ENCODE measurements at regions not wholly inside any gene's neighbourhood (a gene's known extent, or its start where the extent isn't known, plus 50 kb on each side); places are given as distances from the start of the nearest gene placed in this dataset.
A peak's percentile ranks its signal among the peaks of the same experiment; 100 is the strongest.

DNA sequence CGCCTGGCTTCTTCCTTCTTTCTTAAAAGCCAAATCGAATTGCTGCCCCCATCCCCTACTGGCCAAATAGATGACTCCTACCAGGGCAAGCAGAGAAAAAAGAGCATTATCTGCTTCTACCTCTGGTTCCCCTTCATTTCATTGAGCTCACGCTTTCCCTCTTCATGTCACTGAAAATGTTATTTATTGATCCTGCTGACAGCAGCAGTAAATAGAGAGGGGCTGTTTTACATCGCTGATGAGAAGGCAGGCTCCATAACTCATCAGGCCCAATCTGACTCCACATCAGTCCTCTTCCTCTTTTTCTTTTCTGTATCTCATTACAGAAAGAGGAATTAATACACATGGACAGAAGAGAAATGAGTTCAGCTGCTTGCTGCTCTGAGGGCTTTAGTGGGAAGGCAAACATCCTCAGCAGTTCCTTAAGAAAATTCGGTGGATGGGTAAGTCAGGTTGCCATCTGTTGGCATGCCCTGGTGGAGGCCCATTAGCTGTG, 904.1 kb downstream of the KCNMA1 start:
- DNase-seq, result no peak

DNA sequence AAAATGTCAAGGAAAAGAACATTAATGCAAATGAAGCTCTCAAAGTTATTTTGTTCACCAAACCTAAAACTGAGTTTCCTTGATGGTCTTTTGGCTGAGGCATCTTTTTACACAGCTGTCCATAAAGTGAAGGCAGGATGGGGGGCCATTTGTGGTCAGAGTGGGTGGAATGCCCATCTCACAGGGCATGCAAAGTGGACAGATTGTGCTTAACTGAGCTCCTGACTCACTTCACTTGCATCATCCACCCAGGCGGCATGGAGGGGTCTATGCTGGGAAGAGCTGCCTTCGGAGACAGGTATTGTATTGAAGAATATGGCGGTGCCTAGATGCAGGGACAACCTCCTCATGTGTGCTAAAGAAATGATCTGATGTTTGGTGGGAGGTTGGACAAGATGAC, 905.3 kb downstream of the KCNMA1 start:
- DNase-seq, result no peak

DNA sequence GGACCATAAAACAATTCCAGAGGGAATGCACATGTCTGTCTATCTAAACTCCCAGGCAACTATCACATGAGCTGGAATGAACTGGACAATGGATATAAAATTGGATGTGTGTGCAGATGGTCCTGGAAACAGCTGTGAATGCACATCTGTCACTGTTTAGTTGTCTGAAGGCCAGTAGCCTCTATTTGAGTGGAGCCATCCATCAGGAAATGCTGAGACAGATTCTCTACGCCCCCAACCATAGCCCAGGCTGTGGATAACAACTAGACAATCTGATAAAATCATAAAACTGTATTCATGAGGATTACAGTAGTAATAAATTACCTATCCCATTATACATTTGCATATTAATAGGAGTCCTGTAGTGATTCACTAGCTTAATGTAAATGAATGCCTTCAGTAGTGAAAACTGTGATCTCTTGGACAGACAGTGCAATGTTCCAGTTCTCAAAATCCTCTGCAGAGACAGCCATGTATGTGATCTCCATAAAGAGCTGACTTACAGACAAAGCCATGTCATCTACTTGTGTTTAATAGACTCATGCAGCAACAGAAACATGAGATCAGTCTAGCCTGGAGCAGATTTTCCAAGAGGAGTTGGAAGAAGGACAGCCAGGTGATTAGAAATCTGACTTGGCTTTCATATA, 907.6 kb downstream of the KCNMA1 start:
- no peak for DNase-seq

DNA sequence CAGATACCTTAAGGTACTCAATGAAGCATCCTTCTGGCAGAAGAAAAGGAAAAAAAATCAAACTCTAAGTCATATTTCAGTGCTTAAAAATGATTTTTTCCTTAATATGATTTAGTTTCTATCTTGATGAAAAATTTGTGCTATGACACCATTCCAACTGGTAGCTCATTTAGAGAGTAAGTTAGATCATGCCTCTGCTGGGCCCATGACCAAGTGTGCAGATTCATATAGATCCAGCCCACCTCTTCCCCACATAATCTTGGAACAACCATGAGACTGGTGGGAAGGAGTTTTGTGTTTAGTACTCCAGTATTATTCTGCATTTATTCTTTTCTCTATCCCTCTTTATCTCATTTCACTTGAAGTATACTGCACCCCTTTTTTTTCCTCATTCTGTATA, 908.3 kb downstream of the KCNMA1 start:
- DNase-seq, result no peak

DNA sequence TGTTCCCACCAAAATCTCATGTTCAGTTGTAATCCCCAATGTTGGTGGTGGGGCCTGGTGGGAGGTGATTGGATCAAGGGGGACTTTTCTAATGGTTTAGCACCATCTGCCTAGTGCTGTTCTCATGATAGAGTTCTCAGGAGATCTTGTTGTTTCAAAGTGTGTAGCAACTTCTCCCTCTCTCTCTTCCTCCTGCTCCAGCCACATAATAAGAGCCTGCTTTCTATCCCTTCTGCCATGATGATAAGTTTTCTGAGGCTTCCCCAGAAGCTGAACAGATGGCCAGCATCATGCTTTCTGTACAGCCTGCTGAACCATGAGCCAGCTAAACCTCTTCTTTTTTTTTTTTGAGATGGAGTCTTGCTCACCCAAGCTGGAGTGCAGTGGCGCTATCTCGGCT, 910.6 kb downstream of the KCNMA1 start:
- no peak for DNase-seq

DNA sequence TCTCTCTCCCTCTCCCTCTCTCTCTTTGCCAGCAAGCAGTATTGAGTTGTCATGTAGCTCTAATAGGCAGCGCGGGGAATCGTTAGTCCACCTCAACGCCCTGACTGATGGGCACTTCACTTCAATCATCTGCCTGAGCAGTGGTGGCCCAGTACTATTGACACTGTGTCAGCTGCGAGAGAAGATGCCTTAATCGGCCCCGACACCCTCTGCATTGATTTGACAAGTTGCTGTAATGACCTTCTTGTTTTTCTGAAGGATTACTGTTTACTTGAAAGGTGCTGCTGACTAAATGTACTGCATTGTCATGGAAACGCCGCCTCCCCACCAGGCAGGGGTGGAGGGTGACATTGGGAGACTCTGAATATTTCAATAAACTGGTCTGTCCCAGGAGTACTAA, 913.8 kb downstream of the KCNMA1 start:
- no peak for DNase-seq

DNA sequence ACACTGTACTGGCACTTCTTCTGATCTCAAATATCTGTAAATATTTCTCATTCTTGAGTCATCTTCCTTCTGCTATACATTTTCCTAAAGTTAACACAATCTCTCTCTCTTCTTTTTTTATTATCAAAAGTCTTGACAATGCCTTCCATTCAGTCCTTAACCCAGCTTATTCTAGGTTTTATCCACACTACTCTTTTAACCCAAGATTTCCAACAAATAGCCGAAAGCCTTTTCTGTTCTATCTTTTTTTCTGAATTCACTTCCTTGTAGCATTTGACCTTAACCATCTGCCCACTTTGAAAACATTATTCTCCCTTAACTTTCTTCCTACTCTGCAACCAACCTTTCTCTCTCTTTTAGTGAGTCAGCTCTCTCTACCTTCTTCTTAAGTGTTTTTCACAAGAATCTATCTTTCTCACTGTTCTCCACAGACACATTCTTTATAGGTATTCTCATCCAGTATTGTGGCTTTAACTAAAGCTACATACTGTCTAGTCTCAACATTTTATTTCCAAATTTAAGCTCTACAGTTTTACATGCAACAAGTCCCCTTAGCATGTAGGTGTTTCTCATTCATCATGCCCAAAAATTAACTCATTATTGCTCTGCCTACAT, 915.6 kb downstream of the KCNMA1 start:
- DNase-seq, result no peak

DNA sequence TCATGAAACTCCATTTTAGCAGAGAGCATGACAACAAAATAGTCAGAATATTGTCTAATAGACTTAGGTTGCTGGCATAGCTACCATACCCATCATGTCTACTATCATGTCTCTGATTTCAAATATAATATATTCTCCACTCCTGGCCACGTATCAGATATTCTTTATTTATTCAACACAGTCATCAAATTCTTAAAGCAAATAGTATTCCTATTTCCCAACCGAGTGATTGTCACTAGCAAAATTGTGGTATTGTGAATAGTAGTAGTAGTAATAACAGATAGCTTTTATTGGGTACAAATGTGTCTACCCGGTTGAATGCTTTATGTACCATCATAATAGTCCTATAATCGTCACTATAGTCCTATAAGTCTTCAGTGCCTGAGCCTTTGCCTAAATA, 918.6 kb downstream of the KCNMA1 start:
- DNase-seq, result no peak

DNA sequence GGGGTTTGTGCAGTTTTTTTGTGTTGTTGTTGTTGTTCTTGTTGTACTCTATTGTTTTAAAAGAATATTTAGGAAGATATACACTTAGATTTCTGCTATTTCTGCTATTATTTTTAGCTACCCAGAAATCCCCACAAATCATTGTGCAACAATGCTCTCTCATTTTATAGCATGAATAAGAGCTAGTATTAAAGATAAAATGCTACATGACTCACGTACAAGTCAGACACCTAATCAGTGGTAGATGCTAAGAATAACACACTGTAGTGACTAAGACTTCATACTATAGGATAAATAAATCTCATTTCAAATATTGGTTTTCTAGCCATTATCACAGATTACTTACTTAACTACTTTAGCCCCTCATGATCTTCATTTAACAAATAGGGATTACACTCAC, 920.5 kb downstream of the KCNMA1 start:
- no peak for DNase-seq

DNA sequence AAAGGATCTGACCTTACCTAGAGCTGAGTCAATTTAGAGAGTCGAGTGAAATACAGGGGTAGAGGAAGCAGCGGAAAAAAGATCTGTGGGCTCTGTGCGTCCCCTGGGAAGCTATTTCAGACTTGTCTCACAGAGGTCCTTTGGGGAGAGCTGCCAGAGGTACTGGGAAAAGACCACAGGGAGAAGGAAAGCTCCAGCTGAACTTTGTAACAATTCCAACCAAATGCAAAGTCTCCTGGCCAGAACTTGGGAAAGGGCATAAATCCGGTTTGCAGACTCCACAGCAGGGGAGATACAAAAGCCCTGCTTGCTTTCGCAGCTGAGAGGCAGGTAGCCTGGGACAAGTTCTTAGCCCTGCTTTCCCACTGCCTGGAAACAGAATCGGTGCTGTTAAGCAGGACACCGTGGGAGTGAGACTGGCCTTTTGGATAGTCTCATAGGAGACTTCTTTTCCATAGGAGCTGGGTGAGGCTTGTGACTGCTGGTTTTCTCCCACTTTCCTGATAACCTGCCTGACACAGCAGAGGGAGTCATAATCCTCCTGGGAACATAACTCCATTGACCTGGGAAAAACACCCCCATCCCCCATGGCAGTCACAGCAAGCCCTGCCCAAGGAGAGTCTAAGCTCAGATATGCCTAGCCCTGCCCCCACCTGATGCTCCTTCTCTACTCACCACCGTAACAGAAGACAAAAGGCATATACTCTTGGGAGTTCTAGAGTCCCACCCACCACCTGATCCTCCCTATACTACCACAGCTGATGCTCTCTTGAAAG, 926.2 kb downstream of the KCNMA1 start:
- no peak for DNase-seq

DNA sequence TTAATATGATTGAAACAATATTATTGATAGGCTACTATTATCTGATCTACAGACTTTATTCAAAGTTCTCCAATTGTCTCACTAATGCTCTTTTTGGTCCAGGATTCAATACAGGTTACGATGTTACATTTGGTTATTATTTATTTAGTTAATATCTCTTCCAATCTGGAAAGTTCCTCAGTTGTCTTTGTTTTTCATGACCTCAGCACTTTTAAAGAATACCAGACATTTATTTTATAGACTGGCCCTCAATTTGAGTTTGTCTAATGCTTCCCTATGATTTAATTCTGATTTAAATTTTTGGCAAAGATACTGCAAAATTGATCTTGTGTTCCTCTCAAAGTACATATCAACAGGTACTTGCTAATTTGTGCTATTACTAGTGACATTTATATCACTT, 937.4 kb downstream of the KCNMA1 start:
- no peak for DNase-seq

DNA sequence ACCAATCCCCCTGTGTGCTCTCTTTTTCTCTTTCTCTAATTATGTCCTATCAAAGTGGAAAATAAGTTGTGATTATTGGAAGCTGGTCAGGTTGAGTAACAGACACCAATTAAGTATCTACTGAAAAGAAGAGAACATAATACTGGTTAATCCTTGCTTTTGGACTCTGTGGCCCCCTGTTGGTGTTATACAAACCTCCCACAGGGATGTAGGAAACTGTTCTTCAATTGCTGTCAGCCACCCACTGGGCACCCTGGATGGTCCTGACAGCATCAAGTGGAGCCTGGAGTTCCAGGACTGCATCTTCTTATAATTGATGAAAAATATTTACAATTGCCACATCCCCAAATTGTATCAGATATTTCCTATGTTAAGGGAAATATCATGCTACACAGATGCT, 939.7 kb downstream of the KCNMA1 start:
- DNase-seq, result peak; percentile 1

DNA sequence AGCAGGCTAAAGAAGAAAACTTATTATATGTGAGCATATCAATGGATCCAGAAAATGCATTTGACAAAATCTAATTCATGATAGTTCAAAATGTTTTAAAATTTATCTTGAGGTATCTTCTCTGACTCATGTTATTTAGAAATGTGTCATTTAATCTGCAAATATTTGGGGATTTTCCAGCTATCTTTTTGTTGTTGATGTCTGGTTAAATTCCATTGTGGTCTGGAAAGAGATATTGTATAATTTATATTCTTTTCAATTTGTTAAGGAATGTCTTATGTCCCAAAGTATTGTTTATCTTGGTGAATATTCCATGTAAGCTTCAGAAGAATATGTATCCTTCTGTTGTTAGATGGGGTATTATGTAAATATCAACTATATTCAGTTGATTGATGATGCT, 942.5 kb downstream of the KCNMA1 start:
- DNase-seq, result no peak

DNA sequence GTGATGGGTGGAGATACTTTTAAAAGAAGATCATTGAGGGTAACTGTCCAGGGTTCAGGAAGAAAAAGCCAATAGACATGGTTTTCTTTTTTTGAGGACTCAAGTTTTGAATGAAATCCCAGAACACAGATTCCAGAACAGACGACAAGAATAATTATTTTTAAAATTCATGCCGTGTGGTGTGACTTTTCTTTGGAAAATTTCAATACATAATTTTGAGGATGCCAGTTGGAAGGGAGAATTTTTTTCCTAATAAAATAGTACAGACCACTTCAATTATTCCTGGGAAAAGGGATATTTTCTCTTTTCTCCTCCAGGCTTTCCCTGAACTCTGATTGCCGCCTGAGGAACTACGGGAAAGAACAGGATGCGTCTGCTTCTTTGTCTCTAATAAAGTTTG, 951.4 kb downstream of the KCNMA1 start:
- no peak for DNase-seq

DNA sequence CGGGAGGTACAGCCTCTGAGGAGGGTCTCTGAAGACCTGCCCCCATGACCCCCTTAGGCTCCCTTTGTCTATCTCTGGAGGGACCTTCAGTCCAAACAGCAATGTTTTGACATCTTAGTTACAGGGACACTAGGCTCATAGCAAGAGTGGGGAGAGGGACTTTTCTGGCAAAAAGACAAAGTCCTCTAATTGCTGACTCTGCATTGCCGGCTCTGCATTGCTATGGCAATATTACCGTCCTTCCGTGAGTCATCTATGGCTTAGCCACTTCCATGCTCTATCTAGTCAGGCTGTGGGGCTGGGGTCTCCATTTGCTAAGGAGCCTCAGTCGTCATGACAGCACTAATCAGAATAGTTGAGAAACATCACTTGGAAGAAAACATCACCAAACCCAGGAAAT, 952.6 kb downstream of the KCNMA1 start:
- DNase-seq, result no peak

DNA sequence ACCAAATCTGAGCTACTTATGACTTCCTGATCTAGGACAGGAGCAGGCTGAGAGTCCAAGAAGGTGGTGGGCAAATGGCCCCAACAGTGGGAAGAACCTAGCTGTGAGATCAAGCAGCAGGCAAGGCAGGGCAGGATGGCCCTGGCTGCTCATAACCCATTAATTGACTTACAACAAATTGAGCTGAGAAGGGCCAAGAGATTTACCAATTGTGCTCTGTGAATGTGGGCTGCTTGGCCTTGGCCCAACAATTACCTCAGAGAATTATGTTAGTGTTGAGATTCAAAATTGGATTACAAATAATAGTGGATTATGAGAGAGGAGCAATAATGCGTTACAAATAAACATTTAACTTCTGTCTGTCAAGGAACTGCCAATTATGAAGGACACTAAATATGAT, 956.5 kb downstream of the KCNMA1 start:
- no peak for DNase-seq

DNA sequence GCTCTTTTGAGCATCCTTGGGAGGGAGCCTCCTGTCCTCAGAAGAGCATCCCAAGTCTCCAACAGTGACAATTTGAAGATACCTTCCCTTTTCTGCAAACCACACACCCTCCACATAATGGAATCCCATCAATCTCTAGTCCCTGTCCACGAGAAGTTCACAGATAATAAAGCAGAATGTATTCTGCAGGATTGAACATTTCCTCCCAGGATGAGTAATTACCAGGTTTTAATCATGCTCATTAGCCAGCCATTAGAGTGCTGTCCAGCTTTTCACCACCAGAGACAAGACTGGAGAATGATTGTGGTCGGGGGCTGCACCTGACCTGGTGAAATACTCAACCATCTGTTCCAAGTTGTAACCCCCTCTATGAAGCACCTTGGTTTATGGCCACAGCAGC, 958.6 kb downstream of the KCNMA1 start:
- no peak for DNase-seq

DNA sequence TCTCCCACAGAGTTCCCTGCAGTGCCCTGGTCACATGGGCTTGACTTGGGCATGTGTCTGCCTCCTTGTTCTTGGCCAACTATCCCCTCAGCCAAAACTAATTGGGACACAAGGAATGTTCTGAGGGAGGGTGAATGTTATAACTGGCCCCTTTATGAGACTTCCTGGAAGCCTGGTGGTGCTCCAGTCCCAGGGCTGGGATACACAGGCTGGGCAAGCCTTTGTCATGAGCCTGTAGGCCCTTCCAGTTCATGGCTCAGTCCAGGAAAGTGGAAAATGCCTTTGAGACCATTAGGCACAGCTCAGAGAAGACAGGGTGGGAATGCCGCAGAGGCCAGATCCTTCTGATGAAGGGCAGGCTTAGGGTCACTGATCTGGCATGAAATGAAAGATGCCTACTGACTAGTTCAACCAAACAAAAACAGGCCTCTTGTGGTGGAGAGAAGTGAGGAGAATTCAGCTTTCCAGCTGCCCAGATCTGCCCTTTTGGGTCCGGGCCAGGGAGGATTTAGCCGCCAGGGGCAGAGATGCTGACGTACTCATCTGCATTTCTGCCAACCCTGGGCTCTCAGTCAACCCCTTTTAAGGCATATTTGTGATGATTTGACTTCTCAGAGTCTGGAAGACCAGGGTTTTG, 961.5 kb downstream of the KCNMA1 start:
- DNase-seq, result peak; percentile 39

DNA sequence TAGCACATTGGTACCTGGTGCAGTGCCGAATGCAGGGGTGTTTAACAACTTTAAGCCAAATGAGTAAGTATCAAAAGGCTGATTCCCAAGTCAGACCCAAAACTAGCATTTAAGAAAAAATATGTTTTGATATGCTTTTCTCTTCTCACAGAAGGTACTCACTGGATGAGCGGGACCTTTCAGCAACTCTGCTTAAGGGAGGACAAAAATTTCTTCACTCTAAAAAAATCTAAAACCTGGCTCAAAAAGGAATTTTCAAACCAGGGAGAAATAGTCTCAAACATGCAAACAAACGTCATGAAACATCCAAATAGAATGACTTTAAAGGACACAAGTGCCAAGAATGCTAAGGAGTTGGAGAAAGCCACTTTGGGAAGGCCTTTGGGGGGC, 962.1 kb downstream of the KCNMA1 start:
- DNase-seq, result no peak

DNA sequence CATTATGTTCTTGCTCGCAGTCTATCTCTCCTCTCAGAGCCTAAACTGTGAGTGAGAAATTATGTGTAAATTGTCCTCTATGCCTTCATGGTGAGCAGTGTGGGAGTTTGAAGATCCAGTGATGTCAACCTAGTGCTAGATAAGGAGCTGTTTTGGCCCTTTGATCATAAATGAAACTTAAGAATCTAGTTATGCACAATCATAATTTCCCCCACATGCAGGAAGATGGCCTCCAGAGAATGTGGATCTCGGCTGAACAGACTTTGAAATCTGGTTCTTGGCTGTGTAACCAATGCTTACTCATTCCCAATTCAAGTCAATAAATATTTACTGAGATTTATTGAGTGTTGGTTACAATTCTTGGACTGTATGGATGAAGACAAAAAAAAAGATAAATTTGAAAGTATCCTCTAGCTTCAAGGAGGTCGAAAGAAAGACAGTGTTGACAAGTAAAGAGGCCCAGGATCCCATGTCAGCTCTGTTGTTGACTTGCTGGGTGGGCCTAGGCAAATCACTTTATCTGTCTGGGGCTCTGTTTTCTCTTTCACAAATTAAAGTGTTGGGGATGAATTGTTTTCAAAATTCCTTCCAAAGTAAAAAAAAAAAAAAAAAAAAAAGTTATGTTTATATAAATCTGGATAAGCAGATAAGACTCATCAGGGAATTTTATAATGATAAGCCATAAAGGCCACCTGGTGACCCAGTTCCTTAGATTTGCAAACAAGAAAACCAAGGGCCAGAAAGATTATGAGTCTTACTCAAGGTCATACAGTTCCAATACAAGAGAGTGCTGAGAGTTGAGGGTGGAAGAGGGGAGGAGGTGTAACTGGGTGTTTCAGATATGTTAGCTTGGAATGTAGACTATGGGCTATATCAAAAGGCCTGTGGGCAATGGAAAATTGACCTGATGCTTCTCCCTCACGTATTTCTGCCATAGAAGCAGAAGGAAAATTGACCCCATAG, 969.9 kb downstream of the KCNMA1 start:
- no peak for DNase-seq

DNA sequence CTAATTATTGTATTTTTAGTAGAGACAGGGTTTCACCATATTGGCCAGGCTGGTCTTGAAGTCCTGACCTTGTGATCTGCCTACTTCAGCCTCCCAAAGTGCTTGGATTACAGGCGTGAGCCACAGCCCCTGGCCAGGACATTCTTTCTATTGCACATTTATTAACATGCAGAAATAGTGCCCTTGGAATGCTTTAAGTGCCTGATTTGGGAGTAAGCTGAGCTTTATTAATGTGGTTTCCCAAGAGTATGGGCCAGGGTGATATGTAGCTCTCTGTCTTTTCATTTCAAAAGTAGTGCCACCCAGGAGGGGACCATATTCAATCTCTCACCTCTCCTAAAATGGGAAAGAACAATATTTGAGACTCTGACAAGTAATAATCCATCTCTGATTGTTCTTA, 970.7 kb downstream of the KCNMA1 start:
- DNase-seq, result no peak

DNA sequence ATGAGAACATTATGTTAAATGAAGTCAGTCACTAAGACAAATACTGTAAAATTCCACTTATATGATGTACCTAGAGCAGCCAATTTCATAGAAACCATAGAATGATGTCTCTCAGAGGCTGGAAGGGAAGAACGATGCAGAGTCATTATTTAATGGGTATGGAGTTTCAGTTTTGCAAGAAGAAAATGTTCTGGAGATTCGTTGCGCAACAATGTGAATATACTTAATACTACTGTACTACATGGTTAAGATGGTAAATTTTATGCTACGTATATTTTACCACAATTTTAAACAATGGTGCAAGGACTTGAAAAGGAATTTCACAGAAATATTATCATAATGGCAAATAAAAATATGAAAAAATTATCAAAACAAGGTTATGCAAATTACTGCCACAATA, 972.6 kb downstream of the KCNMA1 start:
- DNase-seq, result no peak
